ENCODE measurements at regions not wholly inside any gene's neighbourhood (a gene's known extent, or its start where the extent isn't known, plus 50 kb on each side); places are given as distances from the start of the nearest gene placed in this dataset.

GRCh38 chr6:14061643-14062042 lies 55.9 kb upstream of the CD83 start:
- H2AFZ ChIP-seq (ENCODE audit: insufficient read depth, low read depth, low read length, poor library complexity, severe bottlenecking): no peak overlapping the region
- peaks cover 0 to 4% (median 4%) of the 10 kb centered on the region in 3 donors for H3K9me3 ChIP-seq (ENCODE audit: control extremely low read depth in 1 of 3, control insufficient read depth in 2 of 3, insufficient read depth in 1 of 3, low read length in 2 of 3)
- Mint-ChIP-seq H3K4me1 (peaks cover under 1% of the 10 kb centered on the region), H3K27ac (no peak overlapping the region), H3K27me3 (peaks cover 16% of the 10 kb centered on the region), H3K9me3 (ENCODE audit: insufficient read depth) (peaks cover 7% of the 10 kb centered on the region), H3K4me3 (no peak overlapping the region)
- peaks cover 7% of the 10 kb centered on the region for H3K79me2 ChIP-seq (ENCODE audit: control insufficient read depth, insufficient read depth, low read length)
- no peak overlapping the region for H3K9ac ChIP-seq (ENCODE audit: low read length)
- POLR2A ChIA-PET: no interaction called here
- CTCF ChIA-PET: interaction anchor here (1.0 to 13.2 kb wide), 5 partner anchors 10 to 149 kb away, joined by 3 to 230 read pairs (median 3); no protein-coding TSS in a partner anchor
- H3K4me1 ChIP-seq (ENCODE audit: control insufficient read depth in 2 of 2, insufficient read depth in 2 of 2, low read length in 2 of 2): peaks cover 1 to 2% of the 10 kb centered on the region in 2 donors
- H3K36me3 ChIP-seq (replicated peaks in 1 of 2; ENCODE audit: control extremely low read depth in 1 of 2, control insufficient read depth in 1 of 2, extremely low read depth in 1 of 2, insufficient read depth in 2 of 2, low read length in 1 of 2): no peaks in the 10 kb centered on the region
- TF ChIP-seq, protein P1, sequence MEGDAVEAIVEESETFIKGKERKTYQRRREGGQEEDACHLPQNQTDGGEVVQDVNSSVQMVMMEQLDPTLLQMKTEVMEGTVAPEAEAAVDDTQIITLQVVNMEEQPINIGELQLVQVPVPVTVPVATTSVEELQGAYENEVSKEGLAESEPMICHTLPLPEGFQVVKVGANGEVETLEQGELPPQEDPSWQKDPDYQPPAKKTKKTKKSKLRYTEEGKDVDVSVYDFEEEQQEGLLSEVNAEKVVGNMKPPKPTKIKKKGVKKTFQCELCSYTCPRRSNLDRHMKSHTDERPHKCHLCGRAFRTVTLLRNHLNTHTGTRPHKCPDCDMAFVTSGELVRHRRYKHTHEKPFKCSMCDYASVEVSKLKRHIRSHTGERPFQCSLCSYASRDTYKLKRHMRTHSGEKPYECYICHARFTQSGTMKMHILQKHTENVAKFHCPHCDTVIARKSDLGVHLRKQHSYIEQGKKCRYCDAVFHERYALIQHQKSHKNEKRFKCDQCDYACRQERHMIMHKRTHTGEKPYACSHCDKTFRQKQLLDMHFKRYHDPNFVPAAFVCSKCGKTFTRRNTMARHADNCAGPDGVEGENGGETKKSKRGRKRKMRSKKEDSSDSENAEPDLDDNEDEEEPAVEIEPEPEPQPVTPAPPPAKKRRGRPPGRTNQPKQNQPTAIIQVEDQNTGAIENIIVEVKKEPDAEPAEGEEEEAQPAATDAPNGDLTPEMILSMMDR (IDR thresholded peaks at IDR 0.05): no peak
- no peak for TF ChIP-seq EZH2 (IDR thresholded peaks at IDR 0.05; ENCODE audit: borderline replicate concordance, insufficient read depth, low read depth, low read length, poor library complexity, severe bottlenecking)
- ATAC-seq (ENCODE audit: low read depth) (no peak), DNase-seq (no peak)
- WGBS (ENCODE audit: insufficient coverage): no CpG with 5 or more reads among the region's 4 CpGs
- no peaks in the 10 kb centered on the region for H3K27me3 ChIP-seq (replicated peaks in 1 of 4; ENCODE audit: control extremely low read depth in 1 of 4, control insufficient read depth in 3 of 4, insufficient read depth in 4 of 4, low read length in 3 of 4)
- no peak overlapping the region for H3K4me3 ChIP-seq (ENCODE audit: control extremely low read depth in 1 of 5, extremely low read depth in 1 of 5, insufficient read depth in 1 of 5, low read depth in 2 of 5, low read length in 4 of 5)
- intact Hi-C loops (cut with micrococcal nuclease): loop anchor here (10.0 kb wide), 1 partner anchor 1563 kb away; no protein-coding TSS in a partner anchor
- H3K4me2 ChIP-seq (replicated peaks; ENCODE audit: low read depth, low read length, poor library complexity, severe bottlenecking): no peak overlapping the region
- no peak overlapping the region for H3K27ac ChIP-seq (ENCODE audit: low read length in 2 of 2)
- H4K20me1 ChIP-seq (ENCODE audit: control insufficient read depth, insufficient read depth, low read length, poor library complexity, severe bottlenecking): no peaks in the 10 kb centered on the region

DNA sequence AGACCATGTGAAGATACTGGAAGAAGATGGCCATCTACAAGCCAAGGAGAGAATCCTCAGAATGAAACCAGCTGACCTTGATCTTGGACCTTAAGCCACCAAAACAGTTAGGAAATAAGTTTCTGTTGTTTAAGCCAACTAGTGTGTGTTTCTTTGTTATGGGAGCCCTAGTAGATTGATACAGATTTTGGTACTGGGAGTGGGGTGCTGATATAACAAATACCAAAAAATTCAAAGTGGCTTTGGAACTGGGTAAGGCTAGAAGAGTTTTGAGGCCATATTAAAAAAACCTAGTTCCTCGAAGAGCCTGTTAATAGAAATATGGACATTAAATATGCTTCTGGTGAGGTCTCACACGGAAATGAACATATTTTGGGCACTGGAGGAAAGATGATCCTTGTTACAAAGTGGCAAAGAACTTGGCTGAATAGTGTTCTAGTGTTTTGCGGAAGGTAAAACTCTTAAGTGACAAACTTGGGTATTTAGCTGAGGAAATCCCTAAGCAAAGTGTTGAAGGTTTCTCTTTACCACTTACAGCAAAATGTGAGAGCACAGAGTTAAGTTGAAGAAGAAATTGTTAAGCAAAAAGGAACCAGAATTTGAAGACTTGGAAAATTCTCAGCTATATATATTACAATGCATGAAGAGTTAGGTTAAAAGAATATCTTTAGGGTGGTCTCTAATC lies 55.1 kb upstream of the CD83 start:
- H3K4me2 ChIP-seq (replicated peaks; ENCODE audit: low read depth, low read length, poor library complexity, severe bottlenecking): no peak overlapping the region
- intact Hi-C loops (cut with micrococcal nuclease): loop anchor here (10.0 kb wide), 1 partner anchor 1562 kb away; no protein-coding TSS in a partner anchor
- no peak overlapping the region for H3K4me3 ChIP-seq (ENCODE audit: control extremely low read depth in 1 of 5, extremely low read depth in 1 of 5, insufficient read depth in 1 of 5, low read depth in 2 of 5, low read length in 4 of 5)
- H3K27ac Mint-ChIP-seq: no peak overlapping the region
- H3K27me3 Mint-ChIP-seq: peaks cover 16% of the 10 kb centered on the region
- no peak overlapping the region for H2AFZ ChIP-seq (ENCODE audit: insufficient read depth, low read depth, low read length, poor library complexity, severe bottlenecking)
- H3K9me3 Mint-ChIP-seq (ENCODE audit: insufficient read depth): peaks cover 7% of the 10 kb centered on the region
- H4K20me1 ChIP-seq (ENCODE audit: control insufficient read depth, insufficient read depth, low read length, poor library complexity, severe bottlenecking): no peaks in the 10 kb centered on the region
- 85% methylated on average over 2 of the region's 3 CpGs for WGBS (ENCODE audit: insufficient coverage)
- no peak overlapping the region for H3K9ac ChIP-seq (ENCODE audit: low read length)
- H3K27ac ChIP-seq (ENCODE audit: low read length in 2 of 2): no peak overlapping the region
- H3K9me3 ChIP-seq (ENCODE audit: control extremely low read depth in 1 of 3, control insufficient read depth in 2 of 3, insufficient read depth in 1 of 3, low read length in 2 of 3): peaks cover 0 to 4% (median 4%) of the 10 kb centered on the region in 3 donors
- CTCF ChIA-PET: interaction anchor here (1.3 to 13.2 kb wide), 3 partner anchors 12 to 150 kb away, joined by 3 to 230 read pairs (median 114); no protein-coding TSS in a partner anchor
- peaks cover 7 to 9% of the 10 kb centered on the region in 2 donors for H3K4me1 ChIP-seq (ENCODE audit: control insufficient read depth in 2 of 2, insufficient read depth in 2 of 2, low read length in 2 of 2)
- ATAC-seq (ENCODE audit: low read depth) (no peak), DNase-seq (no peak)
- peaks cover 9% of the 10 kb centered on the region for H3K79me2 ChIP-seq (ENCODE audit: control insufficient read depth, insufficient read depth, low read length)
- H3K36me3 ChIP-seq (replicated peaks in 1 of 2; ENCODE audit: control extremely low read depth in 1 of 2, control insufficient read depth in 1 of 2, extremely low read depth in 1 of 2, insufficient read depth in 2 of 2, low read length in 1 of 2): no peaks in the 10 kb centered on the region
- no peak for TF ChIP-seq EZH2 (IDR thresholded peaks at IDR 0.05; ENCODE audit: borderline replicate concordance, insufficient read depth, low read depth, low read length, poor library complexity, severe bottlenecking)
- TF ChIP-seq, protein P1 (IDR thresholded peaks at IDR 0.05): no peak
- no peak overlapping the region for H3K4me3 Mint-ChIP-seq
- no peaks in the 10 kb centered on the region for H3K27me3 ChIP-seq (replicated peaks in 1 of 4; ENCODE audit: control extremely low read depth in 1 of 4, control insufficient read depth in 3 of 4, insufficient read depth in 4 of 4, low read length in 3 of 4)
- peaks cover 5% of the 10 kb centered on the region for H3K4me1 Mint-ChIP-seq
- POLR2A ChIA-PET: no interaction called here

Measured in B cell (primary cell).